ENCODE measurements at regions not wholly inside any gene's neighbourhood (a gene's known extent, or its start where the extent isn't known, plus 50 kb on each side); places are given as distances from the start of the nearest gene placed in this dataset.
A peak's percentile ranks its signal among the peaks of the same experiment; 100 is the strongest.

DNA sequence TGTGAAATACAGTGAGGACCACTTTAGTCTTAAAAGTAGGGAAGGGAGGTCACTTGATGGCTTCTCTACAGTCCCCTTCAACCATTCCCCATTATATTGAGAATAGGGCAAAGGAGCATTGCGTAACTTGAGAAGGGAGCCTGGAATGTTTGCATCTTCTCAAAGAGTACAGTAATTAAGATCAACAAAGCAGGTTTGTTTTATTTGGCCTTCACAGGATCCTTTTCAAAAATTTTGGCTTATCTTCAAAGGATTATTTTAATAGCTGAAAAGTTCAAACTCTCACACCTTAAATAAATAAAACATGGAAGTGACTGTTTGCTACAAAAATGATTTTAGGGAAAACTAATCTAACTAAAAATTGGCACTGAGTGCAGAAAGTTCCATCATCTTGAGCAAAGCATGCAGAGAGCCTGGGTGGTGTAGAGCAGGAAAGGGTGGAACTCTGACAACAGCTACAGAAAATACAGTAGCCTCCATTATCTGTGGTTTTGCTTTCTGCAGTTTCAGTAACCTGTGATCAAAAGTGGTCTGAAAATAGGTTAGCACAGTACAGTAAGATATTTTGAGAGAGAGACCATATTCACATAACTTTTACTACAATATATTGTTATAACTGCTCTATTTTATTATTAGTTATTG lies 214.0 kb downstream of the MDFIC start:
- H2BK120ac ChIP-seq (ENCODE audit: low read depth, low read length): no peak overlapping the region
- no peak overlapping the region for H3K14ac ChIP-seq (ENCODE audit: low read length in 2 of 2)
- H3K79me1 ChIP-seq (replicated peaks; ENCODE audit: low read length, poor library complexity, severe bottlenecking): no peaks in the 10 kb centered on the region
- H3K23ac ChIP-seq (ENCODE audit: low read length in 2 of 2): no peak overlapping the region
- H3K9me3 ChIP-seq (ENCODE audit: control insufficient read depth, low read length): no peaks in the 10 kb centered on the region
- H3K4me2 ChIP-seq (ENCODE audit: low read length, poor library complexity, severe bottlenecking): no peak overlapping the region
- no peak overlapping the region for H3K4ac ChIP-seq (ENCODE audit: low read depth in 1 of 2, low read length in 2 of 2)
- no peak overlapping the region for H2BK15ac ChIP-seq (ENCODE audit: low read depth, poor library complexity, severe bottlenecking)
- no peak overlapping the region for H3K18ac ChIP-seq (ENCODE audit: low read depth in 1 of 2, low read length in 2 of 2)
- no peak overlapping the region for H3K4me3 ChIP-seq (ENCODE audit: insufficient read depth in 1 of 2, low read depth in 1 of 2, low read length in 2 of 2)
- H3K4me1 ChIP-seq (ENCODE audit: control insufficient read depth, insufficient read depth, low read depth, low read length): no peaks in the 10 kb centered on the region
- no peak overlapping the region for H4K91ac ChIP-seq (ENCODE audit: low read length)
- H2BK12ac ChIP-seq (ENCODE audit: low read length in 2 of 2): no peak overlapping the region
- no peaks in the 10 kb centered on the region for H3K27me3 ChIP-seq (ENCODE audit: control insufficient read depth in 1 of 2, insufficient read depth in 1 of 2, low read length in 2 of 2)
- H2AK5ac ChIP-seq (ENCODE audit: low read length, severe bottlenecking): no peak overlapping the region
- H4K8ac ChIP-seq (ENCODE audit: low read length): no peak overlapping the region
- H2AFZ ChIP-seq (ENCODE audit: low read depth, low read length): no peak overlapping the region
- H3K27ac ChIP-seq (ENCODE audit: low read length, poor library complexity, severe bottlenecking): no peak overlapping the region
- H3K36me3 ChIP-seq (ENCODE audit: control insufficient read depth in 1 of 2, insufficient read depth in 2 of 2, low read depth in 1 of 2, low read length in 2 of 2): no peaks in the 10 kb centered on the region
- H2BK5ac ChIP-seq (ENCODE audit: low read depth, low read length, poor library complexity, severe bottlenecking): no peak overlapping the region
- no CpG with 5 or more reads among the region's 1 CpG for WGBS
- no peak for DNase-seq
- no peak overlapping the region for H3K9ac ChIP-seq (ENCODE audit: low read length)

DNA sequence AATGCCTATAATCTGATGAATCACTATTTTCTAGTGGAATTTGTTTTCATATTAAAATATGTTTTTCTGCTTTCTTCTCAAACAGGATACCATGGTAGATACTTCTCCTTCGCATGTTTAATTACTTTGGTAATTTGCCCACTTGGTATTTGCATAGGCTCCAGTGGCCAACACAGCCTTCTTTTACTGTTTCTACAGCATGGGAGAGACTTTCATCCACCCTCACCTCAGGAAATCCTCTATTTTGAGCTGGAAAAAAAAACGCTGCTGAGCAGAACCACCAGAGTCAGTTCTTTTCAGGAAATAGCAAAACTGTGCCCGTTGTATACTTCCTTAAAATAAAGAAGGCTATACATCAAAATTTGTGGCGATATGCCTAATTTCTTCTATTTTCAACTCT lies 213.3 kb downstream of the MDFIC start:
- H4K8ac ChIP-seq (ENCODE audit: low read length): no peak overlapping the region
- H3K4me1 ChIP-seq (ENCODE audit: control insufficient read depth, insufficient read depth, low read depth, low read length): no peaks in the 10 kb centered on the region
- no peaks in the 10 kb centered on the region for H3K27me3 ChIP-seq (ENCODE audit: control insufficient read depth in 1 of 2, insufficient read depth in 1 of 2, low read length in 2 of 2)
- H3K4ac ChIP-seq (ENCODE audit: low read depth in 1 of 2, low read length in 2 of 2): no peak overlapping the region
- no peaks in the 10 kb centered on the region for H3K79me1 ChIP-seq (replicated peaks; ENCODE audit: low read length, poor library complexity, severe bottlenecking)
- 91% methylated on average over 4 of the region's 4 CpGs for WGBS
- no peaks in the 10 kb centered on the region for H3K9me3 ChIP-seq (ENCODE audit: control insufficient read depth, low read length)
- no peak overlapping the region for H3K18ac ChIP-seq (ENCODE audit: low read depth in 1 of 2, low read length in 2 of 2)
- no peak overlapping the region for H3K4me3 ChIP-seq (ENCODE audit: insufficient read depth in 1 of 2, low read depth in 1 of 2, low read length in 2 of 2)
- H4K91ac ChIP-seq (ENCODE audit: low read length): no peak overlapping the region
- no peak overlapping the region for H2BK120ac ChIP-seq (ENCODE audit: low read depth, low read length)
- H2BK15ac ChIP-seq (ENCODE audit: low read depth, poor library complexity, severe bottlenecking): no peak overlapping the region
- DNase-seq: no peak
- H3K4me2 ChIP-seq (ENCODE audit: low read length, poor library complexity, severe bottlenecking): no peak overlapping the region
- no peak overlapping the region for H3K9ac ChIP-seq (ENCODE audit: low read length)
- H3K27ac ChIP-seq (ENCODE audit: low read length, poor library complexity, severe bottlenecking): no peak overlapping the region
- H2BK12ac ChIP-seq (ENCODE audit: low read length in 2 of 2): no peak overlapping the region
- H3K23ac ChIP-seq (ENCODE audit: low read length in 2 of 2): no peak overlapping the region
- no peak overlapping the region for H2AK5ac ChIP-seq (ENCODE audit: low read length, severe bottlenecking)
- no peak overlapping the region for H2AFZ ChIP-seq (ENCODE audit: low read depth, low read length)
- H2BK5ac ChIP-seq (ENCODE audit: low read depth, low read length, poor library complexity, severe bottlenecking): no peak overlapping the region
- no peak overlapping the region for H3K14ac ChIP-seq (ENCODE audit: low read length in 2 of 2)
- H3K36me3 ChIP-seq (ENCODE audit: control insufficient read depth in 1 of 2, insufficient read depth in 2 of 2, low read depth in 1 of 2, low read length in 2 of 2): no peaks in the 10 kb centered on the region

GRCh38 chr7:115133248-115133647 lies 211.4 kb downstream of the MDFIC start:
- H2AFZ ChIP-seq (ENCODE audit: low read depth, low read length): no peak overlapping the region
- 95% methylated on average over 5 of the region's 5 CpGs for WGBS
- H3K23ac ChIP-seq (ENCODE audit: low read length in 2 of 2): no peak overlapping the region
- no peak overlapping the region for H3K14ac ChIP-seq (ENCODE audit: low read length in 2 of 2)
- no peak overlapping the region for H2BK120ac ChIP-seq (ENCODE audit: low read depth, low read length)
- peak overlapping the region in 1 of 2 experiments; percentile 11 for H2BK12ac ChIP-seq (ENCODE audit: low read length in 2 of 2)
- DNase-seq: no peak
- H3K27me3 ChIP-seq (ENCODE audit: control insufficient read depth in 1 of 2, insufficient read depth in 1 of 2, low read length in 2 of 2): no peaks in the 10 kb centered on the region
- no peak overlapping the region for H4K91ac ChIP-seq (ENCODE audit: low read length)
- no peak overlapping the region for H3K4ac ChIP-seq (ENCODE audit: low read depth in 1 of 2, low read length in 2 of 2)
- no peak overlapping the region for H4K8ac ChIP-seq (ENCODE audit: low read length)
- H3K9me3 ChIP-seq (ENCODE audit: control insufficient read depth, low read length): no peaks in the 10 kb centered on the region
- H3K18ac ChIP-seq (ENCODE audit: low read depth in 1 of 2, low read length in 2 of 2): no peak overlapping the region
- H3K27ac ChIP-seq (ENCODE audit: low read length, poor library complexity, severe bottlenecking): no peak overlapping the region
- H2AK5ac ChIP-seq (ENCODE audit: low read length, severe bottlenecking): no peak overlapping the region
- H3K4me1 ChIP-seq (ENCODE audit: control insufficient read depth, insufficient read depth, low read depth, low read length): no peaks in the 10 kb centered on the region
- H3K4me2 ChIP-seq (ENCODE audit: low read length, poor library complexity, severe bottlenecking): no peak overlapping the region
- no peak overlapping the region for H2BK15ac ChIP-seq (ENCODE audit: low read depth, poor library complexity, severe bottlenecking)
- no peak overlapping the region for H3K9ac ChIP-seq (ENCODE audit: low read length)
- no peak overlapping the region for H3K4me3 ChIP-seq (ENCODE audit: insufficient read depth in 1 of 2, low read depth in 1 of 2, low read length in 2 of 2)
- H3K36me3 ChIP-seq (ENCODE audit: control insufficient read depth in 1 of 2, insufficient read depth in 2 of 2, low read depth in 1 of 2, low read length in 2 of 2): no peaks in the 10 kb centered on the region
- H2BK5ac ChIP-seq (ENCODE audit: low read depth, low read length, poor library complexity, severe bottlenecking): no peak overlapping the region
- H3K79me1 ChIP-seq (replicated peaks; ENCODE audit: low read length, poor library complexity, severe bottlenecking): no peaks in the 10 kb centered on the region

DNA sequence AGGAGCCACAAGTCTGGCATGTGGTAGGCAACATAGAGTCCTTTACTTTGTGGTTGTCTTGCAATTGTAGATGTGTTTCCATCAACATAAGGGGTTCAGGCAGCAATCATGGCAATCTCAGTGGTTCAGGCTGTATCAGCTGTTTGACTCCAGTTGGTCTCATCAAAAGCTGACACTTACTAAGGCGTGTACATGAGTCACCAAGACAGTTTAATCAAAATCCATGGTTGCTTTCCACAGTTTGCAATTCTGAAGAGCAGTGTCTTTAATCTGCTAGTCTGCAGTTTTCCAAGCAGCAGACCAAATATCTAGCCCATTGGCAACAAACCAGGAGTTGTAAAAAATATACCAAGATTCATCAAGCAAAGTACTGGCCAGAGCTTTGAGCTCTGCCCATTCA lies 210.2 kb downstream of the MDFIC start:
- WGBS: 94% methylated on average over 1 of the region's 1 CpG
- DNase-seq: no peak
- no peak overlapping the region for H3K18ac ChIP-seq (ENCODE audit: low read depth in 1 of 2, low read length in 2 of 2)

More for the DNA sequence above, 210.2 kb downstream of the MDFIC start:
- H3K27me3 ChIP-seq (ENCODE audit: control insufficient read depth in 1 of 2, insufficient read depth in 1 of 2, low read length in 2 of 2): no peaks in the 10 kb centered on the region
- H3K4me2 ChIP-seq (ENCODE audit: low read length, poor library complexity, severe bottlenecking): no peak overlapping the region
- H2BK12ac ChIP-seq (ENCODE audit: low read length in 2 of 2): no peak overlapping the region
- no peak overlapping the region for H2AK5ac ChIP-seq (ENCODE audit: low read length, severe bottlenecking)
- no peak overlapping the region for H2BK5ac ChIP-seq (ENCODE audit: low read depth, low read length, poor library complexity, severe bottlenecking)
- H3K9ac ChIP-seq (ENCODE audit: low read length): no peak overlapping the region
- H3K4ac ChIP-seq (ENCODE audit: low read depth in 1 of 2, low read length in 2 of 2): no peak overlapping the region
- H2BK15ac ChIP-seq (ENCODE audit: low read depth, poor library complexity, severe bottlenecking): no peak overlapping the region
- H2BK120ac ChIP-seq (ENCODE audit: low read depth, low read length): no peak overlapping the region
- no peaks in the 10 kb centered on the region for H3K36me3 ChIP-seq (ENCODE audit: control insufficient read depth in 1 of 2, insufficient read depth in 2 of 2, low read depth in 1 of 2, low read length in 2 of 2)
- no peak overlapping the region for H3K27ac ChIP-seq (ENCODE audit: low read length, poor library complexity, severe bottlenecking)
- H3K23ac ChIP-seq (ENCODE audit: low read length in 2 of 2): no peak overlapping the region
- H3K4me3 ChIP-seq (ENCODE audit: insufficient read depth in 1 of 2, low read depth in 1 of 2, low read length in 2 of 2): no peak overlapping the region
- H3K4me1 ChIP-seq (ENCODE audit: control insufficient read depth, insufficient read depth, low read depth, low read length): no peaks in the 10 kb centered on the region
- no peak overlapping the region for H4K91ac ChIP-seq (ENCODE audit: low read length)
- no peak overlapping the region for H3K14ac ChIP-seq (ENCODE audit: low read length in 2 of 2)
- H3K79me1 ChIP-seq (replicated peaks; ENCODE audit: low read length, poor library complexity, severe bottlenecking): no peaks in the 10 kb centered on the region
- H4K8ac ChIP-seq (ENCODE audit: low read length): no peak overlapping the region
- H3K9me3 ChIP-seq (ENCODE audit: control insufficient read depth, low read length): no peaks in the 10 kb centered on the region
- H2AFZ ChIP-seq (ENCODE audit: low read depth, low read length): no peak overlapping the region
